ENCODE measurements at regions not wholly inside any gene's neighbourhood (a gene's known extent, or its start where the extent isn't known, plus 50 kb on each side); places are given as distances from the start of the nearest gene placed in this dataset.

- TF ChIP-seq LEF1 (IDR thresholded peaks at IDR 0.05; ENCODE audit: borderline replicate concordance) (no peak), BHLHE40 (IDR thresholded peaks at IDR 0.05; ENCODE audit: borderline replicate concordance) (no peak), SP1 (IDR thresholded peaks at IDR 0.05) (no peak), ZNF384 (IDR thresholded peaks at IDR 0.05) (no peak), ELF4 (IDR thresholded peaks at IDR 0.05) (no peak), FOXM1 (IDR thresholded peaks at IDR 0.05; ENCODE audit: borderline replicate concordance) (no peak), HDGF (IDR thresholded peaks at IDR 0.05; ENCODE audit: borderline replicate concordance) (no peak)
- ChIA-PET CTCF (no interaction called here), POLR2A (no interaction called here)
- no peak for DNase-seq (ENCODE audit: extremely low spot score)
Observed at GRCh38 chr5:40306869-40307487, 372.7 kb upstream of the PTGER4 start.

- CTCF ChIA-PET = no interaction called here
- no peak for DNase-seq (ENCODE audit: extremely low spot score)
- POLR2A ChIA-PET = no interaction called here
- no peak for TF ChIP-seq HDGF (IDR thresholded peaks at IDR 0.05; ENCODE audit: borderline replicate concordance)
- no peak for TF ChIP-seq ZNF384 (IDR thresholded peaks at IDR 0.05)
- TF ChIP-seq SUZ12 (IDR thresholded peaks at IDR 0.05) = no peak
- no peak for TF ChIP-seq ARNT (IDR thresholded peaks at IDR 0.05)
- TF ChIP-seq FOXA1 (IDR thresholded peaks at IDR 0.05) = no peak
- no peak for TF ChIP-seq LEF1 (IDR thresholded peaks at IDR 0.05; ENCODE audit: borderline replicate concordance)
- TF ChIP-seq FOXK2 (IDR thresholded peaks at IDR 0.05) = no peak
- TF ChIP-seq CTBP1 (IDR thresholded peaks at IDR 0.05; ENCODE audit: borderline replicate concordance) = no peak
- no peak for TF ChIP-seq SP1 (IDR thresholded peaks at IDR 0.05)
Observed at GRCh38 chr5:40292006-40292405, 387.7 kb upstream of the PTGER4 start.

- TF ChIP-seq BHLHE40 (IDR thresholded peaks at IDR 0.05; ENCODE audit: borderline replicate concordance) (no peak), ARNT (IDR thresholded peaks at IDR 0.05) (no peak), ELF4 (IDR thresholded peaks at IDR 0.05) (no peak), FOXA1 (IDR thresholded peaks at IDR 0.05) (no peak), ZNF384 (IDR thresholded peaks at IDR 0.05) (no peak), LEF1 (IDR thresholded peaks at IDR 0.05; ENCODE audit: borderline replicate concordance) (no peak), NFRKB (IDR thresholded peaks at IDR 0.05) (no peak), L3MBTL2 (conservative IDR thresholded peaks at IDR 0.05) (no peak), SUZ12 (IDR thresholded peaks at IDR 0.05) (no peak), CTBP1 (IDR thresholded peaks at IDR 0.05; ENCODE audit: borderline replicate concordance) (no peak), PKNOX1 (IDR thresholded peaks at IDR 0.05) (no peak), HDGF (IDR thresholded peaks at IDR 0.05; ENCODE audit: borderline replicate concordance) (no peak), SP1 (IDR thresholded peaks at IDR 0.05) (no peak), FOXM1 (IDR thresholded peaks at IDR 0.05; ENCODE audit: borderline replicate concordance) (no peak), TARDBP (IDR thresholded peaks at IDR 0.05) (no peak), FOXK2 (IDR thresholded peaks at IDR 0.05) (no peak)
- CTCF ChIA-PET = no interaction called here
- DNase-seq (ENCODE audit: extremely low spot score) = no peak
- POLR2A ChIA-PET = no interaction called here
Observed at GRCh38 chr5:40291338-40291737, 388.4 kb upstream of the PTGER4 start.

- ChIA-PET POLR2A (no interaction called here), CTCF (interaction anchor here (0.5 to 0.6 kb wide), 2 partner anchors 96 to 205 kb away, joined by 3 read pairs; no protein-coding TSS in a partner anchor)
- TF ChIP-seq ELF4 (IDR thresholded peaks at IDR 0.05) (no peak), CTBP1 (IDR thresholded peaks at IDR 0.05; ENCODE audit: borderline replicate concordance) (no peak), SP1 (IDR thresholded peaks at IDR 0.05) (no peak), FOXA1 (IDR thresholded peaks at IDR 0.05) (no peak), L3MBTL2 (conservative IDR thresholded peaks at IDR 0.05) (no peak), LEF1 (IDR thresholded peaks at IDR 0.05; ENCODE audit: borderline replicate concordance) (no peak), PKNOX1 (IDR thresholded peaks at IDR 0.05) (no peak), ZNF384 (IDR thresholded peaks at IDR 0.05) (no peak), TARDBP (IDR thresholded peaks at IDR 0.05) (no peak)
- DNase-seq (ENCODE audit: extremely low spot score) = no peak
Observed at GRCh38 chr5:40288800-40289485, 390.8 kb upstream of the PTGER4 start.

GRCh38 chr5:40284863-40285262, 394.9 kb upstream of the PTGER4 start:
- POLR2A ChIA-PET = no interaction called here
- no peak for DNase-seq (ENCODE audit: extremely low spot score)
- CTCF ChIA-PET = no interaction called here
- TF ChIP-seq FOXA1 (IDR thresholded peaks at IDR 0.05) = no peak
- TF ChIP-seq FOXM1 (IDR thresholded peaks at IDR 0.05; ENCODE audit: borderline replicate concordance) = no peak
- TF ChIP-seq L3MBTL2 (conservative IDR thresholded peaks at IDR 0.05) = no peak
- TF ChIP-seq BHLHE40 (IDR thresholded peaks at IDR 0.05; ENCODE audit: borderline replicate concordance) = no peak
- TF ChIP-seq CTBP1 (IDR thresholded peaks at IDR 0.05; ENCODE audit: borderline replicate concordance) = no peak

GRCh38 chr5:40278881-40279280, 400.8 kb upstream of the PTGER4 start:
- POLR2A ChIA-PET = no interaction called here
- TF ChIP-seq ARNT (IDR thresholded peaks at IDR 0.05) = no peak
- TF ChIP-seq CTBP1 (IDR thresholded peaks at IDR 0.05; ENCODE audit: borderline replicate concordance) = no peak
- TF ChIP-seq ZNF384 (IDR thresholded peaks at IDR 0.05) = no peak
- no peak for TF ChIP-seq NFRKB (IDR thresholded peaks at IDR 0.05)
- CTCF ChIA-PET = no interaction called here
- no peak for DNase-seq (ENCODE audit: extremely low spot score)
